H1 (cell line): ENCODE measurements at regions not wholly inside any gene's neighbourhood (a gene's known extent, or its start where the extent isn't known, plus 50 kb on each side); places are given as distances from the start of the nearest gene placed in this dataset.

Experiments
- CTCF ChIP-seq, 3 experiments: IDR thresholded peaks; 1 replicate in 2 of 3; 2 replicates in 1 of 3; pipeline versions ENCODE4 v1.5.1 to v1.6.1; 2011; ENCODE audit warnings: low read length in 3 of 3, mild to moderate bottlenecking in 3 of 3, inconsistent platforms in 2 of 3, low read depth in 1 of 3, moderate library complexity in 1 of 3; ENCODE audit not compliant: insufficient read depth in 1 of 3; ENCODE audit errors: control extremely low read depth in 1 of 3
- GTF2F1 ChIP-seq: IDR thresholded peaks from 2 replicates; pipeline ENCODE4 v1.6.1; 2012; ENCODE audit warnings: low read depth, low read length, improper control_type of control experiment, borderline replicate concordance
- RBBP5 ChIP-seq: IDR thresholded peaks from 2 replicates; pipeline ENCODE4 v1.7.1; 2012; ENCODE audit warnings: low read depth, mild to moderate bottlenecking, inconsistent platforms, low read length, moderate library complexity, borderline replicate concordance

- TF ChIP-seq CTCF (IDR thresholded peaks at IDR 0.05; ENCODE audit: control extremely low read depth in 1 of 3, insufficient read depth in 1 of 3, low read depth in 1 of 3, low read length in 3 of 3) = no peak
- no peak for TF ChIP-seq GTF2F1
- TF ChIP-seq RBBP5 = no peak
- TF ChIP-seq, all 59 proteins: peak for 0
These were observed 326.4 kb upstream of the NOCT start (continued) for GRCh38 chr4:138689187-138689586.
